ENCODE measurements at regions not wholly inside any gene's neighbourhood (a gene's known extent, or its start where the extent isn't known, plus 50 kb on each side); places are given as distances from the start of the nearest gene placed in this dataset.

GRCh38 chr12:9344541-9344940, 136.3 kb upstream of the PZP start:
- TF ChIP-seq CTCF (IDR thresholded peaks at IDR 0.05) (no peak), POLR2AphosphoS5 (IDR thresholded peaks at IDR 0.05) (no peak)
